Neural cell (in vitro differentiated cells): ENCODE measurements at regions not wholly inside any gene's neighbourhood (a gene's known extent, or its start where the extent isn't known, plus 50 kb on each side); places are given as distances from the start of the nearest gene placed in this dataset.

Source experiments
- H2AFZ ChIP-seq: fragments of 200-600, 300-800 bp; sonication (generic), shearing (Covaris generic); 2 replicates; pipeline ENCODE4 v1.6.0; 2014; ENCODE audit warnings: low read depth, mild to moderate bottlenecking, antibody characterized with exemption, low read length, moderate library complexity
- H3F3A ChIP-seq: fragments of 200-600 bp; shearing (Covaris generic); 2 replicates; pipeline ENCODE4 v1.6.1; 2016; ENCODE audit warnings: mild to moderate bottlenecking, moderate library complexity, mixed read lengths, antibody characterized with exemption, low read length; ENCODE audit not compliant: insufficient read depth, poor library complexity, severe bottlenecking
- H3K27ac ChIP-seq: fragments of 200-600, 300-800 bp; sonication (generic), shearing (Covaris generic); 2 replicates; pipeline ENCODE4 v1.5.1; 2014; ENCODE audit warnings: mild to moderate bottlenecking, low read length, moderate library complexity
- H3K27me3 ChIP-seq: fragments of 300-800, 200-600 bp; sonication (generic), shearing (Covaris generic); 2 replicates; pipeline ENCODE4 v1.6.0; 2014; ENCODE audit warnings: mild to moderate bottlenecking, low read depth, low read length, moderate library complexity; ENCODE audit not compliant: insufficient read depth
- H3K36me3 ChIP-seq: fragments of 300-800, 200-600 bp; sonication (generic), shearing (Covaris generic); 2 replicates; pipeline ENCODE4 v1.5.1; 2014; ENCODE audit warnings: mild to moderate bottlenecking, antibody characterized with exemption, low read length, moderate library complexity; ENCODE audit not compliant: insufficient read depth
- H3K4me2 ChIP-seq: fragments of 300-800, 200-600 bp; sonication (generic), shearing (Covaris generic); 2 replicates; pipeline ENCODE4 v1.6.0; 2014; ENCODE audit warnings: mild to moderate bottlenecking, low read length
- H3K4me3 ChIP-seq: fragments of 300-800, 200-600 bp; sonication (generic), shearing (Covaris generic); 2 replicates; pipeline ENCODE4 v1.5.1; 2014; ENCODE audit warnings: mild to moderate bottlenecking, low read length, moderate library complexity
- H3K79me2 ChIP-seq: fragments of 200-600 bp; shearing (Covaris generic); replicated peaks from 2 replicates; pipeline ENCODE4 v1.6.0; 2014; ENCODE audit warnings: mild to moderate bottlenecking, low read length, moderate library complexity; ENCODE audit not compliant: insufficient read depth
- H3K9ac ChIP-seq: fragments of 300-800, 200-600 bp; sonication (generic), shearing (Covaris generic); 2 replicates; pipeline ENCODE4 v1.6.1; 2016; ENCODE audit warnings: mild to moderate bottlenecking, low read length, mixed read lengths
- H3K9me2 ChIP-seq: fragments of 200-600 bp; shearing (Covaris generic); 2 replicates; pipeline ENCODE4 v1.6.1; 2016; ENCODE audit warnings: mild to moderate bottlenecking, low read length, mixed read lengths; ENCODE audit not compliant: insufficient read depth
- H3K9me3 ChIP-seq: fragments of 200-600, 300-800 bp; sonication (generic), shearing (Covaris generic); 2 replicates; pipeline ENCODE4 v1.6.1; 2016; ENCODE audit warnings: mild to moderate bottlenecking, mixed run types, low read length, moderate library complexity, mixed read lengths
- H4K20me1 ChIP-seq: fragments of 200-600 bp; shearing (Covaris generic); 2 replicates; pipeline ENCODE4 v1.6.1; 2016; ENCODE audit warnings: mild to moderate bottlenecking, mixed run types; ENCODE audit not compliant: insufficient read depth
- EP300 ChIP-seq: fragments of 450-650 bp; conservative IDR thresholded peaks from 2 replicates; pipeline ENCODE4 v1.6.1; 2014; ENCODE audit warnings: antibody characterized with exemption, mild to moderate bottlenecking, moderate library complexity; ENCODE audit not compliant: poor library complexity, severe bottlenecking
- EZH2 ChIP-seq: fragments of 200-600, 300-800 bp; shearing (Covaris generic), sonication (generic); IDR thresholded peaks from 2 replicates; pipeline ENCODE4 v1.6.1; 2014; ENCODE audit warnings: antibody characterized with exemption, low read length, borderline replicate concordance, mild to moderate bottlenecking; ENCODE audit not compliant: insufficient read depth, poor library complexity, severe bottlenecking
- MXI1 ChIP-seq: fragments of 450-650 bp; conservative IDR thresholded peaks from 2 replicates; pipeline ENCODE4 v1.6.1; 2014; ENCODE audit warnings: antibody characterized with exemption, mild to moderate bottlenecking; ENCODE audit not compliant: poor library complexity, severe bottlenecking
- POLR2AphosphoS5 ChIP-seq: IDR thresholded peaks from 2 replicates; pipeline ENCODE4 v1.6.1; 2012
- RAD21 ChIP-seq: fragments of 450-650 bp; conservative IDR thresholded peaks from 2 replicates; pipeline ENCODE4 v1.6.1; 2014; ENCODE audit warnings: antibody characterized with exemption, mild to moderate bottlenecking, moderate library complexity
- SMC3 ChIP-seq: fragments of 450-650 bp; conservative IDR thresholded peaks from 2 replicates; pipeline ENCODE4 v1.6.1; 2014; ENCODE audit warnings: antibody characterized with exemption, mild to moderate bottlenecking, moderate library complexity; ENCODE audit not compliant: poor library complexity
- TAF1 ChIP-seq: IDR thresholded peaks from 2 replicates; pipeline ENCODE4 v1.6.1; 2012; ENCODE audit warnings: low read depth
- TF ChIP-seq, protein P1 (sequence below): fragments of 450-650 bp; IDR thresholded peaks from 2 replicates; pipeline ENCODE4 v1.5.1; 2014; ENCODE audit warnings: antibody characterized with exemption, mild to moderate bottlenecking, moderate library complexity; ENCODE audit not compliant: poor library complexity, severe bottlenecking
- TF ChIP-seq, protein P2 (sequence below): IDR thresholded peaks from 2 replicates; pipeline ENCODE4 v1.6.1; 2012; ENCODE audit warnings: borderline replicate concordance

DNA sequence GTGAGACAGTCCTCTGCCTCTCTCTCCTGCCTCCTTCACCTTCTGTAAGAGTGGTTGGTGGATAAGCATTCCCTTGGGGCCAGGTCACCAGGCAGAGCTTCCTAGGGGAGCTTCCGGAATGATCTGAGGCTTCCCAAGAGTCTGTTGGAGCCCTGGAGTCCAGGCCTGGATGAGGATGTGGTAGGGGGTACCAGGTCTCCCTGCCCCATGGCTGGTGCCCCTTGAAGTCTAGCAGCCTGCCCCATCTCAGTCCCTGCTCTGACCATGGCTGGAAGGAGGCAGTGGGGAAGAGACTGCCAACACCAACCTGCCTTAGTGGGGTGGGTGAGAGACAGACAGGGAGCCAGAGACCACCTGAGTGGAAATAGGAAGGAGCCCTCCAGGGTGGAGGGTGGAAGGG is 1316.9 kb downstream of the UQCRFS1 start:
- Histone ChIP-seq H3K9me2 (no peaks in the 10 kb centered on the region), H2AFZ (no peak overlapping the region), H3K27me3 (no peaks in the 10 kb centered on the region), H3K27ac (no peak overlapping the region), H3K36me3 (no peaks in the 10 kb centered on the region), H3K4me2 (no peak overlapping the region), H3K9ac (no peak overlapping the region), H3K79me2 (no peaks in the 10 kb centered on the region), H4K20me1 (no peaks in the 10 kb centered on the region), H3K4me3 (no peak overlapping the region), H3F3A (no peaks in the 10 kb centered on the region), H3K9me3 (peaks cover 4% of the 10 kb centered on the region)
- TF ChIP-seq SMC3 (no peak), POLR2AphosphoS5 (no peak), TAF1 (no peak)
- TF ChIP-seq, protein P1, sequence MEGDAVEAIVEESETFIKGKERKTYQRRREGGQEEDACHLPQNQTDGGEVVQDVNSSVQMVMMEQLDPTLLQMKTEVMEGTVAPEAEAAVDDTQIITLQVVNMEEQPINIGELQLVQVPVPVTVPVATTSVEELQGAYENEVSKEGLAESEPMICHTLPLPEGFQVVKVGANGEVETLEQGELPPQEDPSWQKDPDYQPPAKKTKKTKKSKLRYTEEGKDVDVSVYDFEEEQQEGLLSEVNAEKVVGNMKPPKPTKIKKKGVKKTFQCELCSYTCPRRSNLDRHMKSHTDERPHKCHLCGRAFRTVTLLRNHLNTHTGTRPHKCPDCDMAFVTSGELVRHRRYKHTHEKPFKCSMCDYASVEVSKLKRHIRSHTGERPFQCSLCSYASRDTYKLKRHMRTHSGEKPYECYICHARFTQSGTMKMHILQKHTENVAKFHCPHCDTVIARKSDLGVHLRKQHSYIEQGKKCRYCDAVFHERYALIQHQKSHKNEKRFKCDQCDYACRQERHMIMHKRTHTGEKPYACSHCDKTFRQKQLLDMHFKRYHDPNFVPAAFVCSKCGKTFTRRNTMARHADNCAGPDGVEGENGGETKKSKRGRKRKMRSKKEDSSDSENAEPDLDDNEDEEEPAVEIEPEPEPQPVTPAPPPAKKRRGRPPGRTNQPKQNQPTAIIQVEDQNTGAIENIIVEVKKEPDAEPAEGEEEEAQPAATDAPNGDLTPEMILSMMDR = no peak
- TF ChIP-seq, protein P2, sequence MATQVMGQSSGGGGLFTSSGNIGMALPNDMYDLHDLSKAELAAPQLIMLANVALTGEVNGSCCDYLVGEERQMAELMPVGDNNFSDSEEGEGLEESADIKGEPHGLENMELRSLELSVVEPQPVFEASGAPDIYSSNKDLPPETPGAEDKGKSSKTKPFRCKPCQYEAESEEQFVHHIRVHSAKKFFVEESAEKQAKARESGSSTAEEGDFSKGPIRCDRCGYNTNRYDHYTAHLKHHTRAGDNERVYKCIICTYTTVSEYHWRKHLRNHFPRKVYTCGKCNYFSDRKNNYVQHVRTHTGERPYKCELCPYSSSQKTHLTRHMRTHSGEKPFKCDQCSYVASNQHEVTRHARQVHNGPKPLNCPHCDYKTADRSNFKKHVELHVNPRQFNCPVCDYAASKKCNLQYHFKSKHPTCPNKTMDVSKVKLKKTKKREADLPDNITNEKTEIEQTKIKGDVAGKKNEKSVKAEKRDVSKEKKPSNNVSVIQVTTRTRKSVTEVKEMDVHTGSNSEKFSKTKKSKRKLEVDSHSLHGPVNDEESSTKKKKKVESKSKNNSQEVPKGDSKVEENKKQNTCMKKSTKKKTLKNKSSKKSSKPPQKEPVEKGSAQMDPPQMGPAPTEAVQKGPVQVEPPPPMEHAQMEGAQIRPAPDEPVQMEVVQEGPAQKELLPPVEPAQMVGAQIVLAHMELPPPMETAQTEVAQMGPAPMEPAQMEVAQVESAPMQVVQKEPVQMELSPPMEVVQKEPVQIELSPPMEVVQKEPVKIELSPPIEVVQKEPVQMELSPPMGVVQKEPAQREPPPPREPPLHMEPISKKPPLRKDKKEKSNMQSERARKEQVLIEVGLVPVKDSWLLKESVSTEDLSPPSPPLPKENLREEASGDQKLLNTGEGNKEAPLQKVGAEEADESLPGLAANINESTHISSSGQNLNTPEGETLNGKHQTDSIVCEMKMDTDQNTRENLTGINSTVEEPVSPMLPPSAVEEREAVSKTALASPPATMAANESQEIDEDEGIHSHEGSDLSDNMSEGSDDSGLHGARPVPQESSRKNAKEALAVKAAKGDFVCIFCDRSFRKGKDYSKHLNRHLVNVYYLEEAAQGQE = no peak

DNA sequence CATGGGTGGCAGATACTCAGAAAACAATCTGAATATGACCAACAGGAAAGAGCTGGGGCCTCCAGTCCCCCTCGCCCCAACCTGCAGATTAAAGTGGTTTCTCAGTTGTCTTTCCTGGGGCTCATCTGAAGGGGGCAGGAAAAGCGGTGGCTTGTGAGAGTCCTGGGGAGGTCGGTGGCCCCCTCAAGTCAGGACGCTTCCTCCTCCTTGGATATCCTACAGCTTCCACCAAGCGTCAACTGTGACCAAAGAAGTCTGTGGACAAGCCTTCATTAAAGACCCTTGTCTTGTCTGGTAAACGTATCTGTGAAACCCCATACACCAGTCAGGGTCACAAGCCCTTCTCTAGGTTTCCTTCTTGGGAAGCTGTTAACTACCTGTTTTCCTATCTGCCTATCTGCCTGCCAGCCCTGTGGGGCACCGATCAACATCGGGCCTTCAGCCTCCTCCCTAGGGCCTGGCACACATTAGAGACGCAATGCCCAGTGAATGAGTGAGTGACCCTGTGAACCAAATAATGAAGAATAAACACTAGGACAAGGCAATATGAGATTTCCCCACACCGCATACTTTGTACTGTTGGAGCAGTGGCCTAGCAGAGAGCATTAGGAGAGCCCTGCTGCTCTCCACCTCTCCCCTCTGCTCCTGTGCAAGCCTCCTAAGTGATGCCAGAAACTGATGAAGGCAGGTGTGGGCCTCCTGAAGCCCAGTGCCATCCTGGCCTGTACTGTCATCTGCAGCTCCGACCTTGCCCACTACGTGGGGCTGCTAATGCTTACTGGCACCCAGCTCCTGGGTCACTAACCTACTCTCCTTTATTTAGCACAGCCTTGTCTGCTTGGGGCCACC is 1317.8 kb downstream of the UQCRFS1 start:
- no peak overlapping the region for H3K9ac ChIP-seq
- no peaks in the 10 kb centered on the region for H3K36me3 ChIP-seq
- no peak overlapping the region for H2AFZ ChIP-seq
- no peaks in the 10 kb centered on the region for H3K79me2 ChIP-seq
- no peak overlapping the region for H3K4me3 ChIP-seq
- H3K4me2 ChIP-seq = no peak overlapping the region
- peaks cover 4% of the 10 kb centered on the region for H3K9me3 ChIP-seq
- no peaks in the 10 kb centered on the region for H3K27me3 ChIP-seq
- no peaks in the 10 kb centered on the region for H3K9me2 ChIP-seq
- no peaks in the 10 kb centered on the region for H3F3A ChIP-seq
- no peaks in the 10 kb centered on the region for H4K20me1 ChIP-seq
- TF ChIP-seq MXI1 (no peak), EZH2 (no peak), TAF1 (no peak), RAD21 (no peak), EP300 (no peak), POLR2AphosphoS5 (no peak)
- TF ChIP-seq, protein P2 = no peak
- no peak overlapping the region for H3K27ac ChIP-seq
